Fibroblast of pulmonary artery (primary cell): ENCODE measurements at regions not wholly inside any gene's neighbourhood (a gene's known extent, or its start where the extent isn't known, plus 50 kb on each side); places are given as distances from the start of the nearest gene placed in this dataset.
"Not testable (repeated sequence)": the region's sequence is repeated elsewhere in the genome, so short reads cannot be mapped to it uniquely, and the experiment has no call there.

ENCODE experiments used
- DNase-seq: peaks from one replicate; pipeline ENCODE4 v3.0.0-alpha.2; 2010; ENCODE audit warnings: low read depth
- H3K4me3 ChIP-seq: replicated peaks from 2 replicates; pipeline ENCODE4 v1.5.1; 2011; ENCODE audit warnings: low read depth, mild to moderate bottlenecking, control low read depth, low read length, moderate library complexity
- TF ChIP-seq, protein P1 (sequence below): IDR thresholded peaks from 2 replicates; pipeline ENCODE4 v1.5.1; 2011; ENCODE audit warnings: mild to moderate bottlenecking, control low read depth, low read length, inconsistent platforms; ENCODE audit errors: missing control alignments

DNA sequence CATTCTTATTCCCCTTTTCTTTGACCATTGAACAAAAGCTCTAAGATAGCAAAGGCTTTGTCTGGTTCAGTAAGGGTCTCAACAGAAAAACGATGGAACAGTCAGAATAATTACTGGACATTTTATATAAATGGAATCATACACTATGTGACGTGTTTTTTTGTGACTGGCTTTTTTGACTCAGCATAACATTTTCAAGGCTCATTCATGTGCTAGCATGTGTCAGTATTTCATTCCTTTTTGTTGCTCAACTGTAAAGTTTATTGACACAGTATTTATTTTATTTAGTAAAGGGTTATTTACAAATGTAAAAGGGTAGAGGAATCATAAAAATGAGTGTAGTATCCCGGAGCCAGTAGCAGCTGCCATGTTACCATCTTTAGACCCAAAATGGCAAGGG is 226.2 kb downstream of the CDRT15L2 start:
- no peak for DNase-seq
- TF ChIP-seq, protein P1, sequence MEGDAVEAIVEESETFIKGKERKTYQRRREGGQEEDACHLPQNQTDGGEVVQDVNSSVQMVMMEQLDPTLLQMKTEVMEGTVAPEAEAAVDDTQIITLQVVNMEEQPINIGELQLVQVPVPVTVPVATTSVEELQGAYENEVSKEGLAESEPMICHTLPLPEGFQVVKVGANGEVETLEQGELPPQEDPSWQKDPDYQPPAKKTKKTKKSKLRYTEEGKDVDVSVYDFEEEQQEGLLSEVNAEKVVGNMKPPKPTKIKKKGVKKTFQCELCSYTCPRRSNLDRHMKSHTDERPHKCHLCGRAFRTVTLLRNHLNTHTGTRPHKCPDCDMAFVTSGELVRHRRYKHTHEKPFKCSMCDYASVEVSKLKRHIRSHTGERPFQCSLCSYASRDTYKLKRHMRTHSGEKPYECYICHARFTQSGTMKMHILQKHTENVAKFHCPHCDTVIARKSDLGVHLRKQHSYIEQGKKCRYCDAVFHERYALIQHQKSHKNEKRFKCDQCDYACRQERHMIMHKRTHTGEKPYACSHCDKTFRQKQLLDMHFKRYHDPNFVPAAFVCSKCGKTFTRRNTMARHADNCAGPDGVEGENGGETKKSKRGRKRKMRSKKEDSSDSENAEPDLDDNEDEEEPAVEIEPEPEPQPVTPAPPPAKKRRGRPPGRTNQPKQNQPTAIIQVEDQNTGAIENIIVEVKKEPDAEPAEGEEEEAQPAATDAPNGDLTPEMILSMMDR, result no peak
- H3K4me3 ChIP-seq, result no peak overlapping the region

DNA sequence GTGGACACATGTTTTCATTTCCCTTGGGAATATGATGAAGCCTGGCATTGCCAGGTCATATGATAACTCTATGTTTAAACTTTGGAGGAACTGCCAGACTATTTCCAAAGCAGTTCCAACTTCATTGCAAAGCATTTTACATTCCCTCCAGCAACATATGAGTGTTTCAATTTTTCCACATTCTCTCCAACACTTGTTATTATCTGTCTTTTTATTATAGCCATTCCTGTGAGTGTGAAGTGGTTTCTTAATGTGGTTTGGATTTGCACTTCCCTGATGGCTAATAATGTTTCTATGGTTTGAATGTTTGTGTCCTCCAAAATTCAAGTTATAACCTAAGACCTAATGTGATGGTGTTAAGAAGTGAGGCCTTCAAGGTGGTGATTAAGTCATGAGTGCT is 228.0 kb downstream of the CDRT15L2 start:
- not testable (repeated sequence) for DNase-seq, H3K4me3 ChIP-seq

DNA sequence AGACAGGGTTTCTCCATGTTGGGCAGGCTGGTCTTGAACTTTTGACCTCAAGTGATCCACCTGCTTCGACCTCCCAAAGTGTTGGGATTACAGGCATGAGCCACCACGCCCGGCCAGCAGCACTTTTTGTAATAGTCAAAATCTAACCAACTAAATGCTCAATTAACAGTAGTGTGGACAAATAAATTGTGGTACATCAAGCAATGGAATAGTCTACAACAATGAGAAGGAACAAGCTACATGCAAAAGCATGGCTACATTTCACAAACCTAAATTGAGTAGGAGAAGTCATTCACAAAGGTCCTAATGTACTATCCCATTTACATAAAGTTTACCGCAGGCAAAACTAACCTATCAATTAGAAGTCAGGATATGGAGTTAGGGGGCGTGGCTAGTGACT is 227.4 kb downstream of the USP22 start:
- not testable (repeated sequence) for H3K4me3 ChIP-seq, DNase-seq

DNA sequence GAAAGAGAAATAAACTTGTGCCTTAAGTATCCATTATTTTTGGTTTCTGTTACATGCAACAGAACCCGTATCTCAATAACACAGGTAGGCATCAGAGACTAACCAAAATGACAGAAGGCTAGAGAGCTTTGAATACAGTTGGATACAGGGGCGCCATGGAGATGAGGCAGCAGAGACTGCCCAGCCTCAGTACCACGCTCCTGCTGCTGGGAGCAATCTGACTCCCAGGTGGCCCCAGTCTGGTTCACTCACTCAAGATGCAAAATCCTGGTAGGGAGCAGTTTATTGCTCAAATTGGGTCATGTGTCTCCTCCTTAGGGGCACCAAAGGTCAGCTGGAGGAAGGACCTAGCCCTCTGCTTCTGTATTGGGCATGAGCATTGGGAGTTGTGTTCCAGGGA is 218.9 kb downstream of the USP22 start:
- no peak for DNase-seq
- TF ChIP-seq, protein P1, result no peak
- H3K4me3 ChIP-seq, result no peak overlapping the region

DNA sequence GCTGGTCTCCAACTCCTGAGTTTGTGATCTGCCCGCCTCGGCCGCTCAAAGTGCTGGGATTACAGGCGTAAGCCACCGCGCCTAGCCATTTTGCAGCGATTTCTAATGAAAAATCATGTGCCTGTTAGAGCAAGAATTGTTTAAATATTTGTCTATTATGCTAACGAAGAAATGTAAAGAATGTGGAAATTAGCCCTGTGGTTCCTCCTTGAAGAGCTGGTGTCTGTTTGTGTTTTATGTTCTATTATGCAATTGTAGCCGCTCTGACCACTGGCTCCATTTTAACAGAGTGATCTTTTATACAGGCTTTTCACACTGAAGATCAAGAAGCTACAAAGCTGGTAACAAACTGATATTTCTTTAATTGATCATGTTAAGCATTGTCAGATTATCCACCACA is 217.3 kb downstream of the USP22 start:
- TF ChIP-seq, protein P1, result no peak
- no peak overlapping the region for H3K4me3 ChIP-seq
- DNase-seq, result no peak

DNA sequence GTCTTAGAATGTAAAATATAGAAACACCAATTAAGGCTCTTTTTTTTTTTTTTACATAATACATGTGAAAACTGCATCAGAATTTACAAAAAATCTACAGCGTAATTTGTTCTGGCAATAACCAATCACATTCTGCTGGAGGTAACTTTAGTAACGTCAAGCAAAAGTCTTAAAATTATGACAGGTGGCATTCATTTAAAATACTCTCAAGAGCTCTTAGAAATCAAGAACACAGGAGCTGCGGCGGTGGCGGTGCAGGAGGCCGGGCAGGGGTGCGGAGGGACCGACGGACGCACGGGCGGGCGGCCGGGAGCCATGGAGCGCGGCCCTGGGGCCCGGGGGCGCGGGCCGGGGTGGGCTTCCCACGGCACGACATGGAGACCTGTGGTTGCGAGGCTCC is 202.4 kb downstream of the USP22 start:
- not testable (repeated sequence) for H3K4me3 ChIP-seq, DNase-seq

DNA sequence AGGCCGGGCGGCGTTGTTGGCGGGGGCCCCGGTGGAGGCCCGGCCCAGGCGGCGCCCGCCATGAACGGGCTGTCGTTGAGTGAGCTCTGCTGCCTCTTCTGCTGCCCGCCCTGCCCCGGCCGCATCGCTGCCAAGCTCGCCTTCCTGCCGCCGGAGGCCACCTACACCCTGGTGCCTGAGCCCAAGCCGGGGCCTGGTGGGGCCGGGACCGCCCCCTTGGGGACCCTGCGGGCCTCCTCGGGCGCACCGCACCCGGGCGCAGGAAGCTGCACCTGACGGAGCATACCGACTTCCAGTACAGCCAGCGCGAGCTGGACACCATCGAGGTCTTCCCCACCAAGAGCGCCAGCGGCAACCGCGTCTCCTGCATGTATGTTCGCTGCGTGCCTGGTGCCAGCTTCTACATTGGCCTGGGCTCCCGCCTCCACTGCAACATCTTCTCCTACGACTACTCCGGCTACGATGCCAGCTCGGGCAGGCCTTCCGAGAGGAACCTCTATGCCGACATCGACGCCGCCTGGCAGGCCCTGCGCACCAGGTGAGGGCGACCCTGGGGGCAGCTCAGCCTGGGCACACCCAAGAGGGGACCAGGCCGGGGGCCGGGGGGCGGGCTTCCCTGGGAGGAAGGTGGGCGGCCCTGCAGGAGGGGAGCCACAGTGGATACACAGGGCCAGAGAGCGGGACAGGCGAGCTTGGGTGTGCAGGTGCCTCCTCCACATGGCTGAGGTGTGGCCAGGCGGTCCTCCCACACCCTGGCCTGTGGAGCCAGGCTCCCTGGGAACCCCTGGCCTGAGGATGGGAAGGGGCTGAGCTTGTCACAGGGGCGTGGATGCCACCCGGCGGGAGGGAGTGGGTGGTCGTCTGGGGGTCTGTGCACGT is 201.6 kb downstream of the USP22 start:
- not testable (repeated sequence) for H3K4me3 ChIP-seq

DNA sequence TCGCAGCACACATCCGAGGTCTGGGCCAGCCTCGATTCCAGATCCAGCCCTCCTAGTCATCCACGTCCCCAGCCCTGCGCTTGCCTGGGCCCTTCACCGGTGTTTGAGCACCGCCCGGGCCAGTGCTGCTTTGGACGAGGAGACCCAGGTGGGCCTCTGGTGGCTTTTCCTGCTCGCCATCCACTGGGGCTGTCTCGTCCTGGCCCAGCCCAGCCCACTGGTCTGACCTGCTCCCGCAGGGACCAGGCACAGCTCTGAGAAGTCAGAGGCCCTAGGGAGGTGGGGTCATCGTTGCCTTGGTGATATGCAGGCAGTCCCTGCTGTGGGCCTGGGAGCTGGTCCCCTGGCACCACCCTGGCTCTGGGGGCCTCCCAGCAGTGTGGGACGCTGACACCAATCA is 200.8 kb downstream of the USP22 start:
- DNase-seq, H3K4me3 ChIP-seq: not testable (repeated sequence)

More for the DNA sequence above, 201.6 kb downstream of the USP22 start:
- not testable (repeated sequence) for DNase-seq

DNA sequence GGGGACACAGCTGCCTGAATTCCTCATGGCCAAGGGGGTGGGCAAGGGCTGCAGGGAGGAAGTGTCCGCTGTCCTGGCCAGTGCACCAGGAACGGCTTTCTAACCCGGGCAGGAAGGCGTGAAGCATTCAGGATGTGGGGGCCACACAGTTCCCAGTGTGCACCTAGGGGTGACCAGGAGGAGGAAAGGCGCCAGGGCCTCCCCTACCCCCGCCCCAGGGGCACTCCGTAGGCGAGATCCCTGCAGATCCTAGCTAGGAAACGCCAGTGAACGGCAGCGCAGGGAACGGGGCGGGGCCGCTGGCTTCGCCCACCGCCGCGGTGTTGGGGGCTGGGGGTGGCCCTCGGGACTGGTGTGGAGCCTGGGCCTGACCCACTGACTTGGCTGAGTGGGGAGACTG is 199.6 kb downstream of the USP22 start:
- not testable (repeated sequence) for DNase-seq, H3K4me3 ChIP-seq

DNA sequence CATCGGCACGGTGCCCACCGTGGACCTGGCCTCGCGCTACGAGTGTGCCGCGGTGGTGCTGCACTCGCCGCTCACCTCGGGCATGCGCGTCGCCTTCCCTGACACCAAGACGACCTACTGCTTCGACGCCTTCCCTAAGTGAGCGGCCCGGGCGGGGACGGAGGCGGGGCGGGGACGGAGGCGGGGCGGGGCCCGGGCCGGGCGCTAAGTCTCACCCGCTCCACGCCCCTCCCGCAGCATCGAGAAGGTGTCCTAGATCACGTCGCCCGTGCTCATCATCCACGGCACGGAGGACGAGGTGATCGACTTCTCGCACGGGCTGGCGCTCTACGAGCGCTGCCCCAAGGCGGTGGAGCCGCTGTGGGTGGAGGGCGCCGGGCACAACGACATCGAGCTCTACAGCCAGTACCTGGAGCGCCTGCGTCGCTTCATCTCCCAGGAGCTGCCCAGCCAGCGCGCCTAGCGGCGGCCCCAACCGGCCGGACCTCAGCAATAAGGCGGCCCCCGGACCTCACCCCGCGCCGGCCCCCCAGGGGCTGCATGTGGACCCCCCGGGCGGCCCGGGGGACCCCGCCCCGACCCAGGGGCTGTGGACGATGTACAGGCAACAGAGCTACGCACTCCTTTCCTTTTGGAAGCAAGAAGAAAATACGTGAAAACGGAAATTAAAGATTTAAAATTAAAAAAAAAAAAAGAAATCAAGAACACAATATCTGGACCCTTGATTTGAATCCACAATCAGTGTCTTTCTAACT is 198.8 kb downstream of the USP22 start:
- H3K4me3 ChIP-seq, DNase-seq: not testable (repeated sequence)
